IPS DF 6.9 (cell line): ENCODE measurements at regions not wholly inside any gene's neighbourhood (a gene's known extent, or its start where the extent isn't known, plus 50 kb on each side); places are given as distances from the start of the nearest gene placed in this dataset.

Source experiments
- DNase-seq: peaks from one replicate; pipeline ENCODE4 v3.0.0-alpha.2; 2013; ENCODE audit warnings: low read depth, low spot score
- H3K27ac ChIP-seq: one replicate; pipeline ENCODE4 v1.5.1; 2013; ENCODE audit warnings: low read length, control low read depth
- H3K27me3 ChIP-seq: 2 replicates; pipeline ENCODE4 v1.6.1; 2013; ENCODE audit warnings: mild to moderate bottlenecking, low read length; ENCODE audit not compliant: control insufficient read depth, insufficient read depth
- H3K36me3 ChIP-seq: 2 replicates; pipeline ENCODE4 v1.6.1; 2013; ENCODE audit warnings: low read length; ENCODE audit not compliant: control insufficient read depth, insufficient read depth
- H3K4me1 ChIP-seq: 2 replicates; pipeline ENCODE4 v1.6.1; 2013; ENCODE audit warnings: low read length; ENCODE audit not compliant: control insufficient read depth, insufficient read depth
- H3K4me3 ChIP-seq: 2 replicates; pipeline ENCODE4 v1.5.1; 2013; ENCODE audit warnings: mild to moderate bottlenecking, low read length
- H3K9me3 ChIP-seq: 2 replicates; pipeline ENCODE4 v1.6.1; 2013; ENCODE audit warnings: low read length, inconsistent platforms; ENCODE audit not compliant: control insufficient read depth, insufficient read depth
- WGBS: extraction: QIAGEN DNeasy Blood & Tissue Kit; methylation state at CpG from one replicate; pipeline ENCODE4 v1.1.7; 2013; ENCODE audit warnings: mixed read lengths, missing lambda C conversion rate; ENCODE audit not compliant: insufficient read length, insufficient coverage; 5-methylcytosine and 5-hydroxymethylcytosine counted together

GRCh38 chr2:107197594-107198294 is 311.8 kb upstream of the ST6GAL2 start:
- no peak for DNase-seq

DNA sequence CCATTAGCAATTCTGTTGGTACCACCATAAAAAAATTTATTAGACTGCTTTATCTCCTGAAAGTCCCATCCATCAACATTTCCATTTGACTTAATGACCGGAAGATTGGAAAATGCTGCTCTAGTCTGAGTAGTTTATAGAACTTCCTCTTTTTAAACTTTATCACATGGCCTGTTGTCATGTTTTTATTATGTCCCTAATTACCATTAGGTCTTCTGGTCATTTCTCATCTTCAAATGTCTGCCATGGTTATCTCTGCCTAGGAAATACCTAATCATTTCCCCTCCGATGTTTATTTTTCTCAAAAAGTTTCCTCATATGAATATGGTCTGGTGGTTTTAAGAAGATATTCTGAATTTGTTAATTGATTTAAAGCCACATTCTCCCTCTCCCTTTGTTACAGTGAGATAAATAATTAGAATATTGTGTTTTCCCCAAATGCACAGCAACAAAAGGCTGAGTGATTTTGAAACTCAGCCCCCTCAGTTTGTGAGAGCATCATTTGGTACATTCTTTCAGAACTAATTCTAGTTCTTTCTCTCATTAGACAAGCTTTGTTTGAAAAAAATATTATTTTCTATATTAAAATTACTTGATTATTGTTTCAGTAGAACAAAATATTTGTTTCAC is 317.1 kb upstream of the ST6GAL2 start:
- Histone ChIP-seq H3K4me3 (no peak overlapping the region), H3K27ac (no peak overlapping the region), H3K9me3 (no peaks in the 10 kb centered on the region), H3K4me1 (no peaks in the 10 kb centered on the region), H3K36me3 (no peaks in the 10 kb centered on the region), H3K27me3 (no peaks in the 10 kb centered on the region)
- no CpG with 5 or more reads among the region's 2 CpGs for WGBS
- no peak for DNase-seq

More at GRCh38 chr2:107197594-107198294, 311.8 kb upstream of the ST6GAL2 start:
- Histone ChIP-seq H3K27ac (no peak overlapping the region), H3K4me1 (no peaks in the 10 kb centered on the region), H3K36me3 (no peaks in the 10 kb centered on the region), H3K27me3 (no peaks in the 10 kb centered on the region), H3K4me3 (no peak overlapping the region), H3K9me3 (no peaks in the 10 kb centered on the region)
- WGBS = no CpG with 5 or more reads among the region's 5 CpGs

- Histone ChIP-seq H3K4me1 (no peaks in the 10 kb centered on the region), H3K4me3 (no peak overlapping the region), H3K27ac (no peak overlapping the region), H3K36me3 (no peaks in the 10 kb centered on the region), H3K9me3 (no peaks in the 10 kb centered on the region), H3K27me3 (no peaks in the 10 kb centered on the region)
- WGBS = no CpG with 5 or more reads among the region's 9 CpGs
- DNase-seq = no peak
Measured at GRCh38 chr2:107215401-107216350, 329.7 kb upstream of the ST6GAL2 start.

- no peaks in the 10 kb centered on the region for H3K36me3 ChIP-seq
- H3K27ac ChIP-seq = no peak overlapping the region
- WGBS = no CpG with 5 or more reads among the region's 1 CpG
- no peak overlapping the region for H3K4me3 ChIP-seq
- DNase-seq = no peak
- no peaks in the 10 kb centered on the region for H3K9me3 ChIP-seq
- H3K27me3 ChIP-seq = no peaks in the 10 kb centered on the region
- no peaks in the 10 kb centered on the region for H3K4me1 ChIP-seq
Measured at GRCh38 chr2:107218208-107218607, 332.2 kb upstream of the ST6GAL2 start.

DNA sequence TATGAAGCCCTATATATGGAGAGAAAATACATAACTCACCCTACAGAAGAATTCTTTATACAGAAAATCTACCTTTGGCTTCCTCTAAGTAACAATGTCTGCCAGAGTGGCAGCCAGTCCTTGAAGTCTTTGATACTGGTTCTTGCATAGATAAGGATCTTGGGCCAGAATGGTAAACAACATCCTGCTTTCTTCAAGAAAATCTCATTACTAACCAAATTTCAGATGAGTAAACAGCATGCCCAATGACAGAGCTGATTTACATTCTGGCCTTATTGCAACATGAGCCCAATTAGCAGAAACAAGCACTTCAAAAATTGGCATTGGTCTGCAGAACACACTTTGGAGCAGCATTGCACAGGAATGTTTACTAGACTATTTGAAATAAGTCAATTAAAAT is 336.5 kb upstream of the ST6GAL2 start:
- Histone ChIP-seq H3K4me1 (no peaks in the 10 kb centered on the region), H3K27ac (no peak overlapping the region), H3K36me3 (no peaks in the 10 kb centered on the region), H3K4me3 (no peak overlapping the region), H3K27me3 (no peaks in the 10 kb centered on the region), H3K9me3 (no peaks in the 10 kb centered on the region)
- no peak for DNase-seq

DNA sequence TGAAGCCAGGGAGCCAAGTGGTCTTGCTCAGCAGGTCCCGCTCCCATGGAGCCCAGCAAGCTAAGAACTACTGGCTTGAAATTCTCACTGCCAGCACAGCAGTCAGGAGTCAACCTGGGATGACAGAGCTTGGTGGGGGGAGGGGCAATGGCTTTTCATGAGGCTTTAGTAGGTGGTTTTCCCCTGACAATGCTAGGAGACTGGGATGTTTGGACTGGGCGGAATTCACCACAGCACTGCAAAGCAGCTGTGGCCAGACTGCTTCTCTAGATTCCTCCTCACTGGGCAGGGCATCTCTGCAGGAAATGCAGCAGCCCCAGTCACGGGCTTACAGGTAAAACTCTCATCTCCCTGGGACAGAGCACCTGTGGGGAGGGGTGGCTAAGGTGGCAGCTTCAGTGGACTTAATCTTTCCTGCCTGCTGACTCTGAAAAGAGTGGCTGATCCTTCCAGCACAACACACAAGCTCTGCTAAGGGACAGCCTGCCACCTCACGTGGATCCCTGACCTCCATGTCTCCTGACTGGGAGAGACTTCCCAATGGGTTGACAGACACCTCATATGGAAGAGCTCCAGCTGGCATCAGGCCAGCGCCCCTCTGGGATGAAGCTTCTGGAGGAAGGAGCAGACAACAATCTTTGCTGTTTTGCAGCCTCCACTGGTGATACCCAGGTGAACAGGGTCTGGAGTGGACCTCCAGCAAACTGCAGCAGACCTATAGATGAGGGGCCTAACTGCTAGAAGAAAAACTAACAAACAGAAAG is 349.7 kb upstream of the ST6GAL2 start:
- H3K27me3 ChIP-seq = no peaks in the 10 kb centered on the region
- H3K4me1 ChIP-seq = peaks cover 1% of the 10 kb centered on the region; the same call in 1 of the 2 replicates
- no peaks in the 10 kb centered on the region for H3K36me3 ChIP-seq
- no peak for DNase-seq
- WGBS = no CpG with 5 or more reads among the region's 5 CpGs
- H3K4me3 ChIP-seq = no peak overlapping the region
- no peaks in the 10 kb centered on the region for H3K9me3 ChIP-seq
- no peak overlapping the region for H3K27ac ChIP-seq

DNA sequence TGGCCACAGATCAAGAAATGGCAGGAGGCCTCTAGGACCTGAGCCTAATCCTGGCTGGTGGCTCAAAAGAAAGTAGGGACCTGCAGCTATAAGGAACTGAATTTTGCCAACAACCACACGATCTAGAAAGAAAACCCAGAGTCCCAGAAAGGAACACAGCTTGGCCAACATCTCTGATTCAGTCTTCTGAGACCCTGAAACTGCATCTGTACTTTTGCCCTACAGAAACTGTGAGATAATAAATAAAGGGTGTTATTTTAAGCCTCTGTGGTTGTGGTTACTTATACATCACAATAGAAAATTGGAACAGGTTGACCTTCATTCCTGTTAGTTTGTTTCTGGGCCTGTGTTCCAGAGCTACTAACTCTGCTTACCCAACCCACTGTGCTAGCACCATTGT is 356.8 kb upstream of the ST6GAL2 start:
- no peaks in the 10 kb centered on the region for H3K9me3 ChIP-seq
- no peak overlapping the region for H3K4me3 ChIP-seq
- no peaks in the 10 kb centered on the region for H3K27me3 ChIP-seq
- no peak overlapping the region for H3K27ac ChIP-seq
- H3K36me3 ChIP-seq = no peaks in the 10 kb centered on the region
- no peak for DNase-seq
- no peaks in the 10 kb centered on the region for H3K4me1 ChIP-seq
- no CpG with 5 or more reads among the region's 1 CpG for WGBS

GRCh38 chr2:107248932-107249331 is 363.0 kb upstream of the ST6GAL2 start:
- H3K9me3 ChIP-seq = no peaks in the 10 kb centered on the region
- H3K4me3 ChIP-seq = no peak overlapping the region
- DNase-seq = no peak
- no peaks in the 10 kb centered on the region for H3K36me3 ChIP-seq
- WGBS = no CpG with 5 or more reads among the region's 1 CpG
- H3K4me1 ChIP-seq = no peaks in the 10 kb centered on the region
- H3K27me3 ChIP-seq = no peaks in the 10 kb centered on the region
- H3K27ac ChIP-seq = no peak overlapping the region

DNA sequence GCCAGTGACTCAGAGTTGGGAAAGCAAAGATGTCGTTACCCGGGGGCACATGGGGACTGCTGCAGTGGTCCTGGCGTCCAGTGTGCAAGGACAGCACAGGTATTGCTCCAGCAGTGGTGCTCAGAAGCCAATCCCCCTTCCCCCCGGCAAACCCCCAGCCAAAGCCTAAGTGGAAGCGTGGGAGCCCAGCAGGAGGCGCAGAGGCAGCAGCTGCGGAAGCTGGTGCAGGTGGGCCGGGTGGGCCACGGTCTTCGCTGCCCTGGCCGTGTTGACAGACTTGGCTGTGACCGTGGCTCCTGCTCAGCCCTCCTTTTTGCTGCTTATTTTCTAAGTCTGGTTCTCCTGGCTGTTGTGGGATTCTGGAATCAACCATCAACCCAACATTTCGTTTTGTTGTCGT is 369.8 kb upstream of the ST6GAL2 start:
- H3K4me3 ChIP-seq = no peak overlapping the region
- no peaks in the 10 kb centered on the region for H3K36me3 ChIP-seq
- no peaks in the 10 kb centered on the region for H3K9me3 ChIP-seq
- no CpG with 5 or more reads among the region's 14 CpGs for WGBS
- H3K27me3 ChIP-seq = no peaks in the 10 kb centered on the region
- H3K4me1 ChIP-seq = peaks cover 1% of the 10 kb centered on the region; the same call in 1 of the 2 replicates
- no peak overlapping the region for H3K27ac ChIP-seq
- DNase-seq = no peak
